PC-3 (cell line): ENCODE measurements at regions not wholly inside any gene's neighbourhood (a gene's known extent, or its start where the extent isn't known, plus 50 kb on each side); places are given as distances from the start of the nearest gene placed in this dataset.

Experiments
- ATAC-seq: fragments of 200-7000 bp; cut with Tn5 transposase; 2 replicates; pipeline ENCODE4 v1.9.1; 2020; ENCODE audit warnings: mild to moderate bottlenecking, moderate library complexity
- BruUV-seq: library from RNA; stranded (reverse); fragments of 400-500 nt; replicated peaks from 2 replicates; lab custom pipeline; 2021; lab: Mats Ljungman, UMichigan
- CTCF ChIA-PET: fragments of 300-600 bp; sonication (Branson Sonifier 250); formaldehyde crosslinking; loops from one replicate; lab custom pipeline; 2022; ENCODE audit warnings: antibody characterized with exemption; lab: Charles Lee
- POLR2A ChIA-PET: fragments of 300-600 bp; sonication (Branson Sonifier 250); formaldehyde crosslinking; loops from one replicate; lab custom pipeline; 2022; ENCODE audit warnings: antibody characterized with exemption; ENCODE audit not compliant: unreplicated experiment; lab: Charles Lee
- DNase-seq: peaks from one replicate; pipeline ENCODE4 v3.0.0-alpha.2; 2015
- H2AFZ ChIP-seq: fragments of 300-600 bp; sonication (generic); 2 replicates; pipeline ENCODE4 v1.6.0; 2016; ENCODE audit warnings: antibody characterized with exemption, low read length
- H3F3A ChIP-seq: fragments of 300-600 bp; sonication (generic); one replicate; pipeline ENCODE4 v1.6.0; 2017; ENCODE audit warnings: antibody characterized with exemption, low read length, control low read depth, mild to moderate bottlenecking; ENCODE audit not compliant: unreplicated experiment
- H3K27ac ChIP-seq: fragments of 300-600 bp; sonication (generic); 2 replicates; pipeline ENCODE4 v1.5.1; 2016; ENCODE audit warnings: mild to moderate bottlenecking, low read length
- H3K27me3 ChIP-seq: fragments of 300-600 bp; sonication (generic); 2 replicates; pipeline ENCODE4 v1.6.1; 2016; ENCODE audit warnings: low read length, mixed read lengths
- H3K36me3 ChIP-seq: fragments of 300-600 bp; sonication (generic); 2 replicates; pipeline ENCODE4 v1.6.1; 2016; ENCODE audit warnings: low read depth, mixed run types, low read length, mixed read lengths
- H3K4me1 ChIP-seq: fragments of 300-600 bp; sonication (generic); 2 replicates; pipeline ENCODE4 v1.5.1; 2016; ENCODE audit warnings: low read length; ENCODE audit not compliant: insufficient read depth
- H3K4me2 ChIP-seq: fragments of 300-600 bp; sonication (generic); 2 replicates; pipeline ENCODE4 v1.6.0; 2016; ENCODE audit warnings: low read length
- H3K4me3 ChIP-seq: fragments of 300-600 bp; sonication (generic); 2 replicates; pipeline ENCODE4 v1.5.1; 2016; ENCODE audit warnings: mild to moderate bottlenecking, low read length, mixed read lengths
- H3K79me2 ChIP-seq: fragments of 300-600 bp; sonication (generic); 2 replicates; pipeline ENCODE4 v1.6.1; 2017; ENCODE audit warnings: low read length, mixed read lengths
- H3K9ac ChIP-seq: fragments of 300-600 bp; sonication (generic); 2 replicates; pipeline ENCODE4 v1.6.0; 2016; ENCODE audit warnings: mild to moderate bottlenecking, low read length
- H3K9me2 ChIP-seq: fragments of 300-600 bp; sonication (generic); replicated peaks from 2 replicates; pipeline ENCODE4 v1.6.1; 2016; ENCODE audit warnings: mixed run types, low read length, mixed read lengths
- H3K9me3 ChIP-seq: fragments of 300-600 bp; sonication (generic); 2 replicates; pipeline ENCODE4 v1.6.1; 2016; ENCODE audit warnings: low read length, mixed read lengths
- H4K20me1 ChIP-seq: fragments of 300-600 bp; sonication (generic); 2 replicates; pipeline ENCODE4 v1.6.1; 2016; ENCODE audit warnings: low read length, mixed read lengths
- CTCF ChIP-seq: fragments of 300-600 bp; sonication (generic); conservative IDR thresholded peaks from 2 replicates; pipeline ENCODE4 v1.5.1; 2017; ENCODE audit warnings: antibody characterized with exemption, low read depth, mild to moderate bottlenecking, low read length
- EZH2 ChIP-seq: fragments of 300-600 bp; sonication (generic); IDR thresholded peaks from one replicate; pipeline ENCODE4 v1.6.1; 2017; ENCODE audit warnings: antibody characterized with exemption, mild to moderate bottlenecking, low read length; ENCODE audit not compliant: unreplicated experiment
- EZH2phosphoT487 ChIP-seq: fragments of 300-600 bp; sonication (generic); IDR thresholded peaks from 2 replicates; pipeline ENCODE4 v1.6.1; 2018; ENCODE audit warnings: mild to moderate bottlenecking, antibody characterized with exemption, low read length, borderline replicate concordance
- intact Hi-C: fragments of 100-400 bp; cut with micrococcal nuclease; formaldehyde crosslinking; loops from 2 replicates; pipeline ENCODE4 v1.9.0; 2023

- H3K4me1 ChIP-seq, result no peaks in the 10 kb centered on the region
- H3K36me3 ChIP-seq, result no peaks in the 10 kb centered on the region
- intact Hi-C loops, result no loop called here
- H3F3A ChIP-seq, result no peaks in the 10 kb centered on the region
- H3K27ac ChIP-seq, result no peak overlapping the region
- ChIA-PET POLR2A (no interaction called here), CTCF (interaction anchor here (0.6 kb wide), 1 partner anchor 313 kb away, joined by 5 read pairs; no protein-coding TSS in a partner anchor)
- no peak overlapping the region for H2AFZ ChIP-seq
- DNase-seq (no peak), ATAC-seq (no peak)
- H3K9ac ChIP-seq, result no peak overlapping the region
- no peaks in the 10 kb centered on the region; the same call in 1 of the 2 replicates for H3K27me3 ChIP-seq
- H3K4me2 ChIP-seq, result no peak overlapping the region
- TF ChIP-seq EZH2, result no peak
- no peak for TF ChIP-seq CTCF
- TF ChIP-seq EZH2phosphoT487, result no peak
- H4K20me1 ChIP-seq, result no peaks in the 10 kb centered on the region
- H3K9me2 ChIP-seq, result no peaks in the 10 kb centered on the region
- no peaks in the 10 kb centered on the region for H3K79me2 ChIP-seq
- no TSS peak for BruUV-seq
- no peaks in the 10 kb centered on the region for H3K9me3 ChIP-seq
- no peak overlapping the region for H3K4me3 ChIP-seq
Observed at GRCh38 chr9:7366121-7366520, 433.5 kb downstream of the DMAC1 start.

- ChIA-PET POLR2A (no interaction called here), CTCF (no interaction called here)
- no peak overlapping the region for H3K27ac ChIP-seq
- TF ChIP-seq EZH2phosphoT487 (no peak), CTCF (no peak), EZH2 (no peak)
- H3K27me3 ChIP-seq, result no peaks in the 10 kb centered on the region; the same call in 1 of the 2 replicates
- no peak overlapping the region for H2AFZ ChIP-seq
- intact Hi-C loops, result no loop called here
- H3K9ac ChIP-seq, result no peak overlapping the region
- no peak overlapping the region for H3K4me2 ChIP-seq
- H3K4me3 ChIP-seq, result no peak overlapping the region
- ATAC-seq (no peak), DNase-seq (no peak)
- H3K9me3 ChIP-seq, result no peaks in the 10 kb centered on the region
- no peaks in the 10 kb centered on the region for H3K36me3 ChIP-seq
- no peaks in the 10 kb centered on the region for H3K9me2 ChIP-seq
- no peaks in the 10 kb centered on the region for H3K79me2 ChIP-seq
- H4K20me1 ChIP-seq, result no peaks in the 10 kb centered on the region
- no TSS peak for BruUV-seq
- H3F3A ChIP-seq, result no peaks in the 10 kb centered on the region
- no peaks in the 10 kb centered on the region for H3K4me1 ChIP-seq
Observed at GRCh38 chr9:7363777-7364477, 435.7 kb downstream of the DMAC1 start.

GRCh38 chr9:7360513-7360912 lies 439.1 kb downstream of the DMAC1 start:
- Histone ChIP-seq H2AFZ (no peak overlapping the region), H3F3A (no peaks in the 10 kb centered on the region), H3K9me3 (no peaks in the 10 kb centered on the region), H3K4me1 (no peaks in the 10 kb centered on the region), H3K9me2 (no peaks in the 10 kb centered on the region), H3K4me2 (no peak overlapping the region), H4K20me1 (no peaks in the 10 kb centered on the region), H3K79me2 (no peaks in the 10 kb centered on the region), H3K27me3 (no peaks in the 10 kb centered on the region), H3K9ac (no peak overlapping the region), H3K4me3 (no peak overlapping the region), H3K36me3 (no peaks in the 10 kb centered on the region), H3K27ac (no peak overlapping the region)
- intact Hi-C loops, result no loop called here
- TF ChIP-seq EZH2 (no peak), CTCF (no peak), EZH2phosphoT487 (no peak)
- no peak for DNase-seq
- BruUV-seq, result no TSS peak
- ATAC-seq, result no peak
- CTCF ChIA-PET, result no interaction called here
- POLR2A ChIA-PET, result no interaction called here
